GM23338 (cell line): ENCODE measurements at regions not wholly inside any gene's neighbourhood (a gene's known extent, or its start where the extent isn't known, plus 50 kb on each side); places are given as distances from the start of the nearest gene placed in this dataset.

ENCODE experiments used
- ATAC-seq: fragments of 200-7000 bp; cut with Tn5 transposase; 3 replicates; pipeline ENCODE4 v1.9.1; 2020
- DNase-seq: peaks from one replicate; pipeline ENCODE4 v3.0.0-alpha.2; 2015; ENCODE audit warnings: low spot score
- H2AFZ ChIP-seq: fragments of 200-600 bp; sonication (generic); 2 replicates; pipeline ENCODE4 v1.8.0; 2016; ENCODE audit warnings: antibody characterized with exemption, mild to moderate bottlenecking, moderate library complexity
- H3F3A ChIP-seq: fragments of 200-600 bp; sonication (generic); replicated peaks from 2 replicates; pipeline ENCODE4 v1.8.0; 2017; ENCODE audit warnings: antibody characterized with exemption, mixed run types, low read depth
- H3K27ac ChIP-seq: fragments of 200-600 bp; sonication (generic); 2 replicates; pipeline ENCODE4 v1.6.1; 2016; ENCODE audit warnings: low read depth
- H3K27me3 ChIP-seq: fragments of 200-600 bp; sonication (generic); 2 replicates; pipeline ENCODE4 v1.8.0; 2016; ENCODE audit warnings: mild to moderate bottlenecking, mixed run types, moderate library complexity; ENCODE audit not compliant: insufficient read depth
- H3K36me3 ChIP-seq: fragments of 200-600 bp; sonication (generic); 2 replicates; pipeline ENCODE4 v1.8.0; 2016; ENCODE audit warnings: mild to moderate bottlenecking; ENCODE audit not compliant: insufficient read depth
- H3K4me1 ChIP-seq: fragments of 200-600 bp; sonication (generic); 2 replicates; pipeline ENCODE4 v1.8.0; 2016; ENCODE audit warnings: mild to moderate bottlenecking, moderate library complexity; ENCODE audit not compliant: insufficient read depth
- H3K4me2 ChIP-seq: fragments of 200-600 bp; sonication (generic); 2 replicates; pipeline ENCODE4 v1.7.1; 2017; ENCODE audit warnings: mixed run types
- H3K4me3 ChIP-seq: fragments of 200-600 bp; sonication (generic); 2 replicates; pipeline ENCODE4 v1.6.1; 2016; ENCODE audit warnings: mixed run types
- H3K79me2 ChIP-seq: fragments of 200-600 bp; sonication (generic); replicated peaks from 2 replicates; pipeline ENCODE4 v1.8.0; 2017; ENCODE audit warnings: mild to moderate bottlenecking; ENCODE audit not compliant: insufficient read depth
- H3K9me2 ChIP-seq: fragments of 200-600 bp; sonication (generic); 2 replicates; pipeline ENCODE4 v1.8.0; 2017; ENCODE audit not compliant: insufficient read depth
- H4K20me1 ChIP-seq: fragments of 200-600 bp; sonication (generic); replicated peaks from 2 replicates; pipeline ENCODE4 v1.8.0; 2017; ENCODE audit warnings: mild to moderate bottlenecking; ENCODE audit not compliant: insufficient read depth
- H3K27ac Mint-ChIP-seq: 2 replicates; pipeline ENCODE4 v1.8.0; 2020; ENCODE audit warnings: inconsistent platforms, mild to moderate bottlenecking, moderate library complexity, mixed read lengths
- H3K27me3 Mint-ChIP-seq: 3 replicates; pipeline ENCODE4 v1.8.0; 2022; ENCODE audit warnings: low read depth, mild to moderate bottlenecking, moderate library complexity, mixed read lengths, inconsistent platforms; ENCODE audit not compliant: insufficient read depth, poor library complexity
- H3K36me3 Mint-ChIP-seq: 3 replicates; pipeline ENCODE4 v1.8.0; 2021; ENCODE audit warnings: low read depth, mild to moderate bottlenecking, inconsistent platforms, moderate library complexity, mixed read lengths
- H3K4me1 Mint-ChIP-seq: 3 replicates; pipeline ENCODE4 v1.8.0; 2020; ENCODE audit warnings: mild to moderate bottlenecking, inconsistent platforms, mixed read lengths
- H3K4me3 Mint-ChIP-seq: 3 replicates; pipeline ENCODE4 v1.8.0; 2021; ENCODE audit warnings: moderate library complexity, mild to moderate bottlenecking, inconsistent platforms, mixed read lengths
- H3K9me3 Mint-ChIP-seq: 3 replicates; pipeline ENCODE4 v1.8.0; 2020; ENCODE audit warnings: moderate library complexity, mild to moderate bottlenecking, inconsistent platforms, mixed read lengths
- EZH2phosphoT487 ChIP-seq: fragments of 200-600 bp; sonication (generic); IDR thresholded peaks from one replicate; pipeline ENCODE4 v1.8.1; 2018; ENCODE audit warnings: antibody characterized with exemption; ENCODE audit not compliant: unreplicated experiment
- JUNB ChIP-seq: IDR thresholded peaks from one replicate; pipeline ENCODE4 v1.6.1; 2016; ENCODE audit warnings: antibody characterized with exemption; ENCODE audit not compliant: unreplicated experiment
- NANOG ChIP-seq: IDR thresholded peaks from 2 replicates; pipeline ENCODE4 v1.6.1; 2016; ENCODE audit warnings: antibody characterized with exemption, borderline replicate concordance
- STAT1 ChIP-seq: IDR thresholded peaks from one replicate; pipeline ENCODE4 v1.6.1; 2016; ENCODE audit warnings: antibody characterized with exemption; ENCODE audit not compliant: unreplicated experiment
- ZNF114 ChIP-seq: fragments of 250-450 bp; sonication (Bioruptor Pico); IDR thresholded peaks from 2 replicates; pipeline ENCODE4 v1.5.0; 2020; ENCODE audit warnings: mild to moderate bottlenecking, moderate library complexity
- TF ChIP-seq, protein P1 (sequence below): IDR thresholded peaks from one replicate; pipeline ENCODE4 v1.6.1; 2018; ENCODE audit warnings: antibody characterized with exemption; ENCODE audit not compliant: unreplicated experiment
- TF ChIP-seq, protein P2 (sequence below), 2 experiments: fragments of 200-600 bp in 1 of 2; sonication (generic) in 1 of 2; conservative IDR thresholded peaks; 2 replicates each; pipeline versions ENCODE4 v1.5.1 to v1.6.1; 2016 to 2017; ENCODE audit warnings: antibody characterized with exemption in 2 of 2, low read depth in 2 of 2, mild to moderate bottlenecking in 2 of 2, moderate library complexity in 1 of 2

DNA sequence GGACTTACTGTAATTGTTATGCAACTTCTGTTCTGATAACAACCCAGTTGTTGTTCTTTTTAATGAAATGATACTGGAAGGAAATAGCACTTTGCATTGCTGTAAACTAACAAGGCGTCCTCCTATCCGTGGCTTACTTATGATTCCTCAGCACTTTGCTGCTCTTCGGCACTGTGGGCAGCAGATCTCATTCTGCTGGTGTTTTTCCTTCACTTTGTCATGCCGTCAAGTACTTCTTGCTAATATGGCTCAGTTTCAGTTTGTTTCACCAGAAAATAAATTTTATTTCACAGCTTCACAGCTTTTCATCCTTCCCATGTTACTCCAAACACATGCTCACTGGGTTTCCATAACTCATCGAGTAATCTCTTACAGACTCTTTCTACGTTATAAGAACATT lies 289.3 kb downstream of the MEIS1 start (continued):
- TF ChIP-seq, protein P1, sequence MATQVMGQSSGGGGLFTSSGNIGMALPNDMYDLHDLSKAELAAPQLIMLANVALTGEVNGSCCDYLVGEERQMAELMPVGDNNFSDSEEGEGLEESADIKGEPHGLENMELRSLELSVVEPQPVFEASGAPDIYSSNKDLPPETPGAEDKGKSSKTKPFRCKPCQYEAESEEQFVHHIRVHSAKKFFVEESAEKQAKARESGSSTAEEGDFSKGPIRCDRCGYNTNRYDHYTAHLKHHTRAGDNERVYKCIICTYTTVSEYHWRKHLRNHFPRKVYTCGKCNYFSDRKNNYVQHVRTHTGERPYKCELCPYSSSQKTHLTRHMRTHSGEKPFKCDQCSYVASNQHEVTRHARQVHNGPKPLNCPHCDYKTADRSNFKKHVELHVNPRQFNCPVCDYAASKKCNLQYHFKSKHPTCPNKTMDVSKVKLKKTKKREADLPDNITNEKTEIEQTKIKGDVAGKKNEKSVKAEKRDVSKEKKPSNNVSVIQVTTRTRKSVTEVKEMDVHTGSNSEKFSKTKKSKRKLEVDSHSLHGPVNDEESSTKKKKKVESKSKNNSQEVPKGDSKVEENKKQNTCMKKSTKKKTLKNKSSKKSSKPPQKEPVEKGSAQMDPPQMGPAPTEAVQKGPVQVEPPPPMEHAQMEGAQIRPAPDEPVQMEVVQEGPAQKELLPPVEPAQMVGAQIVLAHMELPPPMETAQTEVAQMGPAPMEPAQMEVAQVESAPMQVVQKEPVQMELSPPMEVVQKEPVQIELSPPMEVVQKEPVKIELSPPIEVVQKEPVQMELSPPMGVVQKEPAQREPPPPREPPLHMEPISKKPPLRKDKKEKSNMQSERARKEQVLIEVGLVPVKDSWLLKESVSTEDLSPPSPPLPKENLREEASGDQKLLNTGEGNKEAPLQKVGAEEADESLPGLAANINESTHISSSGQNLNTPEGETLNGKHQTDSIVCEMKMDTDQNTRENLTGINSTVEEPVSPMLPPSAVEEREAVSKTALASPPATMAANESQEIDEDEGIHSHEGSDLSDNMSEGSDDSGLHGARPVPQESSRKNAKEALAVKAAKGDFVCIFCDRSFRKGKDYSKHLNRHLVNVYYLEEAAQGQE: no peak

DNA sequence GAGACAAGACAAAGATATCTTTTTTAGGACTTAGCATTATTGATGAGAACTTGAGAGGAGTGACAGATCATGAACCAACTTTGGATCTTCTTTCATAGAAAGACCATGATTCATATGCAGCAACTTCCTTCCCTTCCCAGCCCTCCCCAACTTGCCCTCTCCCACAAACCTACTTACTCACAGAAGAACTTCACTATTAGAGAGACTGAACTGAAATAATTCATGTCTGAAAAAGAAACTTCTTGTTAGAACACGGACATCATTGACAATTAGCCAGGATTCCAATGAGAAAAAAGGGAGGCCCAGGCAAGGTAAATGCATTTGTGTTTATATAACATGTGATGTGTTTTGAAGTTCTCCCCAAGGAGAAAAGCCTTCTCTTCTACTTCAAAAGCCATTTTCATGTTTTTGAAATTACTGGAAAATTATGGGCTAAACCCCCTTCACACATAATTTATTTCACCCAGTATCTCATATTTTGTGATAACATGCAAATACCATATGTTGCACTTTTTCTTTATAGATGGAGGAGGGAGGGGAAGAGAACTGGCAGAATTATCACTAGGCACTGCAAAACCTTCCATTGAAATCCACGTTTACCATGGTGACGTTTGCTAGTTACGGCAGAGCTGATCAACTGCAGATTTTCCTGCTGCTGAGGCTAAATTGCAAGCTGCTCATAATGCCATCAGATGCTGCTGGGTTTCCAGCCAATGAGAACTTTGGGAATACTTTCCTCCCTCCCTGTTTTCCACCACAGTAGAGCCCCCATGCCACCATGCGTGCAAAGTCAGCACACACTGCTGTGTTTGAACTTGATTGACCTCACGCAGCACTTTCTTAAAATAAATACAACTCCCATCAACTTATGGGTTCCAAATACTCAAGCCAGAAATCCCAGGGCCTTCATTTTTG lies 294.7 kb downstream of the MEIS1 start:
- no peak overlapping the region for H3K4me2 ChIP-seq
- H3K4me1 Mint-ChIP-seq: peaks cover 9% of the 10 kb centered on the region
- H3K9me2 ChIP-seq: peaks cover 5% of the 10 kb centered on the region; the same call in 1 of the 2 replicates
- no peak overlapping the region for H3K27ac ChIP-seq
- no peak overlapping the region for H3K4me3 ChIP-seq
- no peak overlapping the region for H3K27ac Mint-ChIP-seq
- no peak overlapping the region for H3K4me3 Mint-ChIP-seq
- H3K27me3 ChIP-seq: no peaks in the 10 kb centered on the region
- ATAC-seq (no peak), DNase-seq (no peak)
- no peaks in the 10 kb centered on the region for H3K79me2 ChIP-seq
- H3K36me3 ChIP-seq: no peaks in the 10 kb centered on the region
- H3F3A ChIP-seq: no peaks in the 10 kb centered on the region
- no peaks in the 10 kb centered on the region for H4K20me1 ChIP-seq
- no peak overlapping the region for H2AFZ ChIP-seq
- H3K27me3 Mint-ChIP-seq: peaks cover 3% of the 10 kb centered on the region
- H3K9me3 Mint-ChIP-seq: no peaks in the 10 kb centered on the region
- H3K36me3 Mint-ChIP-seq: no peaks in the 10 kb centered on the region
- no peak for TF ChIP-seq JUNB
- H3K4me1 ChIP-seq: 0 out of 2 replicates have a peak, but pooled peaks cover 4% of the 10 kb centered on the region

DNA sequence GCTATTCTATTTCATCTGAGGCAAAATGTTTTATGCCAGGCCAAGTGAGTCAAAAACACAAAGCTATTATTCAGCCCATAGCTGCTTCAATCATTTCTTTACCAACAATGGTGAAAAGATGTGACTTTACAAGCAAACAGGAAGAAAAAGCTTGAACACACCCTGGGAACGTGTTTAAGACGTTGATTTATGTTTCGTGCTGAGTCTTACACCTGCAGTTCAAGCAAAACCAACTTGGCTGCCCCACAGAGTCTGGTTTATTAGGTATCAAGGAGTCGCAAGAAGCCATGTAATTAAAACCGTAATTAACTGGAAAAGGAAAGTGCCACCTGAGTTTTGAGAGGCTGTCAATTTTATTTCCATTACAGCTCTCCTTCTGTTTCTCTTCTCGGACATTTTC lies 295.5 kb downstream of the MEIS1 start:
- TF ChIP-seq EZH2phosphoT487 (no peak), STAT1 (no peak), ZNF114 (no peak), NANOG (no peak)
- TF ChIP-seq, protein P2, sequence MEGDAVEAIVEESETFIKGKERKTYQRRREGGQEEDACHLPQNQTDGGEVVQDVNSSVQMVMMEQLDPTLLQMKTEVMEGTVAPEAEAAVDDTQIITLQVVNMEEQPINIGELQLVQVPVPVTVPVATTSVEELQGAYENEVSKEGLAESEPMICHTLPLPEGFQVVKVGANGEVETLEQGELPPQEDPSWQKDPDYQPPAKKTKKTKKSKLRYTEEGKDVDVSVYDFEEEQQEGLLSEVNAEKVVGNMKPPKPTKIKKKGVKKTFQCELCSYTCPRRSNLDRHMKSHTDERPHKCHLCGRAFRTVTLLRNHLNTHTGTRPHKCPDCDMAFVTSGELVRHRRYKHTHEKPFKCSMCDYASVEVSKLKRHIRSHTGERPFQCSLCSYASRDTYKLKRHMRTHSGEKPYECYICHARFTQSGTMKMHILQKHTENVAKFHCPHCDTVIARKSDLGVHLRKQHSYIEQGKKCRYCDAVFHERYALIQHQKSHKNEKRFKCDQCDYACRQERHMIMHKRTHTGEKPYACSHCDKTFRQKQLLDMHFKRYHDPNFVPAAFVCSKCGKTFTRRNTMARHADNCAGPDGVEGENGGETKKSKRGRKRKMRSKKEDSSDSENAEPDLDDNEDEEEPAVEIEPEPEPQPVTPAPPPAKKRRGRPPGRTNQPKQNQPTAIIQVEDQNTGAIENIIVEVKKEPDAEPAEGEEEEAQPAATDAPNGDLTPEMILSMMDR (conservative IDR thresholded peaks at IDR 0.05; ENCODE audit: low read depth in 2 of 2): no peak
- H3K4me1 Mint-ChIP-seq: peaks cover 6% of the 10 kb centered on the region
- Histone ChIP-seq H3K27me3 (no peaks in the 10 kb centered on the region), H3K9me2 (peaks cover 5% of the 10 kb centered on the region; the same call in 1 of the 2 replicates), H3K4me1 (no peaks in the 10 kb centered on the region), H3K27ac (no peak overlapping the region), H3K4me2 (no peak overlapping the region), H2AFZ (no peak overlapping the region), H3K36me3 (no peaks in the 10 kb centered on the region), H3K4me3 (no peak overlapping the region), H4K20me1 (no peaks in the 10 kb centered on the region), H3F3A (no peaks in the 10 kb centered on the region), H3K79me2 (no peaks in the 10 kb centered on the region)
- no peak overlapping the region for H3K4me3 Mint-ChIP-seq
- H3K27me3 Mint-ChIP-seq: peaks cover 3% of the 10 kb centered on the region
- DNase-seq: no peak
- no peak for ATAC-seq
- H3K36me3 Mint-ChIP-seq: no peaks in the 10 kb centered on the region
- no peaks in the 10 kb centered on the region for H3K9me3 Mint-ChIP-seq
- H3K27ac Mint-ChIP-seq: no peak overlapping the region
